GM18517 (cell line): ENCODE measurements at regions not wholly inside any gene's neighbourhood (a gene's known extent, or its start where the extent isn't known, plus 50 kb on each side); places are given as distances from the start of the nearest gene placed in this dataset.
"Not testable (repeated sequence)": the region's sequence is repeated elsewhere in the genome, so short reads cannot be mapped to it uniquely, and the experiment has no call there.

Source experiments
- ATAC-seq: cut with Tn5 transposase; IDR thresholded peaks from one replicate; pipeline ENCODE4 v1.9.1; 2021; ENCODE audit warnings: mild to moderate bottlenecking, moderate library complexity; ENCODE audit not compliant: unreplicated experiment

- ATAC-seq = no peak
These were observed 373.5 kb downstream of the HTR1B start for GRCh38 chr6:77089776-77090175.

DNA sequence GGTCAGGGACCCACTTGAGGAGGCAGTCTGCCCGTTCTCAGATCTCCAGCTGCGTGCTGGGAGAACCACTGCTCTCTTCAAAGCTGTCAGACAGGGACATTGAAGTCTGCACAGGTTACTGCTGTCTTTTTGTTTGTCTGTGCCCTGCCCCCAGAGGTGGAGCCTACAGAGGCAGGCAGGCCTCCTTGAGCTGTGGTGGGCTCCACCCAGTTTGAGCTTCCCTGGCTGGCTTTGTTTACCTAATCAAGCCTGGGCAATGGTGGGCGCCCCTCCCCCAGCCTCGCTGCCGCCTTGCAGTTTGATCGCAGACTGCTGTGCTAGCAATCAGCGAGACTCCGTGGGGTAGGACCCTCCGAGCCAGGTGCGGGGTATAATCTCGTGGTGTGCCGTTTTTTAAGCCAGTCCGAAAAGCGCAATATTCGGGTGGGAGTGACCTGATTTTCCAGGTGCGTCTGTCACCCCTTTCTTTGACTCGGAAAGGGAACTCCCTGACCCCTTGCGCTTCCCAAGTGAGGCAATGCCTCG lies 375.4 kb downstream of the HTR1B start:
- ATAC-seq = not testable (repeated sequence)

DNA sequence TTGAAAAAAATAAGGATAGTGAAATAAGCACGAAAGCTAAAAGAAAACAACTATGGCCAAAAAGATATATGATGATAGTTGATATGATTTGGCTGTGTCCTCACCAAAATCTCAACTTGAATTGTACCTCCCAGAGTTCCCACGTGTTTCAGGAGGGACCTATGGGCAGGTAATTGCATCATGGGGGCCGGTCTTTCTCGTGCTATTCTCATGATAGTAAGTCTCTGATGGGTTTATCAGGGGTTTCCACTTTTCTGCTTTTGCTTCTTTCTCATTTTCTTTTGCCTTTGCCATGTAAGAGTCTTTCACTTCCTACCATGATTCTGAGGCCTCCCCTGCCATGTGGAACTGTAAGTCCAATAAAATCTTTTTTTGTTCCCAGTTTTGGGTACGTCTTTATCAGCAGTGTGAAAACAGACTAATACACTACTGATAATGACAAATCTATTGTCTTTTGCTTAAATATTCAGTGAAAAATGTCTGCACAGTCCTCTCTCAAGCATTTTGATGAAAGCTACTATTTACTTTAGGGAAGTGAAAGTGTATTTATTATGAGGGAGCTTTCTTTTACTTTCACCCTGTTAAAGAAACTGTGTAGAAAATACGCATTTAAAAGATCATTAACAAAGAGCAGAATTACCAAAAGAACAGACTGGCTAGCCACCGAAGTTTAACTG lies 389.1 kb downstream of the HTR1B start:
- no peak for ATAC-seq

- ATAC-seq = no peak
These were observed 389.9 kb downstream of the HTR1B start for GRCh38 chr6:77073410-77073760.

- no peak for ATAC-seq
These were observed 390.4 kb downstream of the HTR1B start for GRCh38 chr6:77072694-77073409.

DNA sequence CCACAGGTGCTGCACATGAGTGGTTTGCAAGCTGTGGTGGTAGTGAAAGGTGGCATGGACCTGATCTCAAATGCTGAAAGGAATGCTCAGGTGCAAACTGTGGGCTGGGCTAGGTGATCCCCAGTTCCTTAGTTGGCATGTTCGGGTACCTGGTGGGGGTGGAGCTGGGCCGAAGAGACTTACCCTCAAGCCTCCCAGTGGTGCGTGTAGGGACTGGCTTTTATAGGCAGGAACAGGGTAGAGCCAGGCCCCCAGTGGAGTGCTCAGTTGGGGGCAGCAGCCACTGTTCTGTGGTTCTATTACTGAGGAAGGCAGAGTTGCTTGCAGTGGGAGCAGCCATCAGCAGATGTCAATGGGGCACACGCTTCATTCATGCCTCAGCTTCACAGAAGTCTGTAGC lies 399.8 kb downstream of the HTR1B start:
- no peak for ATAC-seq

GRCh38 chr6:77055711-77056110 lies 407.6 kb downstream of the HTR1B start:
- no peak for ATAC-seq

GRCh38 chr6:77040568-77041195 lies 422.6 kb downstream of the HTR1B start:
- ATAC-seq = no peak

DNA sequence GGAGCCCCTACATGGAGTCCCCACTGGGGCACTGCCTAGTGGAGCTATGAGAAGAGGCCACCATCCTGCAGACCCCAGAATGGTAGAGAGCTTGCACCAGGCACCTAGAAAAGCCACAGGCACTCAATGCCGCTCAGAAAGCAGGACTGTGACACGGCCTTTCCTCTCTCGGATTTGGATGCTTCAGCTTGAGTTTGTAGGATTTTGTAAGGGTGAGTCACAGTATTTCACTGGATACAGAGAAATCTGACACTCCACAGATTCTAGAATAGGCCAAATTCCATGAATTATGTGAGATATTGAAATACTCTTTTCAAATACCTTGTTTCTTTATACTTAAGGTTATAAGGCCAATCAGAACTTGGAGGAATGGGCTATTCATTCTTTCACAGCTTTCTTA lies 424.5 kb downstream of the HTR1B start:
- ATAC-seq = no peak

DNA sequence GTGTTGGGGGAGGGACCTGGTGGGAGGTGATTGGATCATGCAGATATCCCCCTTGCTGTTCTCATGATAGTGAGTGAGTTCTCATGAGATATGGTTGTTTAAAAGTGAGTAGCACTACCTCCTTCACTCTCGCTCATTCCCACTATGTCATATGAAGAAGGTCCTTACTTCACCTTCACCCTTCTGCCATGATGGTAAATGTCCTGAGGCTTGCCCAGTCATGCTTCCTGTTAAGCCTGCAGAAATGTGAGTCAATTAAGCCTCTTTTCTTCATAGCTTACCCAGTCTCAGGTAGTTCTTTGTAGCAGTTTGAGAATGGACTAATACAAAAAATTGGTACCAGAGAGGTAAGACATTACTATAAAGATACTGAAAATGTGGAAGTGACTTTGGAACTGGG lies 425.9 kb downstream of the HTR1B start:
- ATAC-seq = no peak

- no peak for ATAC-seq
These were observed 426.9 kb downstream of the HTR1B start for GRCh38 chr6:77036400-77036799.

- ATAC-seq = no peak
These were observed 429.1 kb downstream of the HTR1B start for GRCh38 chr6:77034161-77034560.

- no peak for ATAC-seq
These were observed 432.2 kb downstream of the HTR1B start for GRCh38 chr6:77030929-77031674.

DNA sequence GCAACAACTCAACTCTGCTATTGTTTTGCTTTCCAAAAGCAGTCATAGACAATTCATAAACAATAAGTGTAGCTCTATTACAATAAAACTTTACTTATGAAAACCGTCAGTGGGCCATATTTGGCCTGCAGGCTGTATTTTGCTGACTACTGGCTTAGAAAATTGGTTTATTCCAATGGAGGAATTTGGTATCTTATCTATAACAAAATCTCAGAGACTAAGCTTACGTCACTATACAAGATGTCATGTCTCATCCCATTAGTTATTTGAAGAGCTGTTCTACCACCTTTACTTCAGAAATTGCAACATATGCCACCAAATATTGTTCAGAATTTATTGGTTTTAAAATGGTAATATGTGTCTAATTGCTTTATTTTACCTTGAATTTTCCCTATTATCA lies 436.9 kb downstream of the HTR1B start:
- no peak for ATAC-seq

- no peak for ATAC-seq
These were observed 437.5 kb downstream of the HTR1B start for GRCh38 chr6:77025736-77026223.

- ATAC-seq = no peak
These were observed 441.5 kb downstream of the HTR1B start for GRCh38 chr6:77021778-77022177.

- ATAC-seq = no peak
These were observed 442.1 kb downstream of the HTR1B start for GRCh38 chr6:77021232-77021631.

GRCh38 chr6:77019081-77019480 lies 444.2 kb downstream of the HTR1B start:
- ATAC-seq = no peak

GRCh38 chr6:77017537-77017936 lies 445.8 kb downstream of the HTR1B start:
- no peak for ATAC-seq

- ATAC-seq = no peak
These were observed 447.9 kb downstream of the HTR1B start for GRCh38 chr6:77015350-77015749.

DNA sequence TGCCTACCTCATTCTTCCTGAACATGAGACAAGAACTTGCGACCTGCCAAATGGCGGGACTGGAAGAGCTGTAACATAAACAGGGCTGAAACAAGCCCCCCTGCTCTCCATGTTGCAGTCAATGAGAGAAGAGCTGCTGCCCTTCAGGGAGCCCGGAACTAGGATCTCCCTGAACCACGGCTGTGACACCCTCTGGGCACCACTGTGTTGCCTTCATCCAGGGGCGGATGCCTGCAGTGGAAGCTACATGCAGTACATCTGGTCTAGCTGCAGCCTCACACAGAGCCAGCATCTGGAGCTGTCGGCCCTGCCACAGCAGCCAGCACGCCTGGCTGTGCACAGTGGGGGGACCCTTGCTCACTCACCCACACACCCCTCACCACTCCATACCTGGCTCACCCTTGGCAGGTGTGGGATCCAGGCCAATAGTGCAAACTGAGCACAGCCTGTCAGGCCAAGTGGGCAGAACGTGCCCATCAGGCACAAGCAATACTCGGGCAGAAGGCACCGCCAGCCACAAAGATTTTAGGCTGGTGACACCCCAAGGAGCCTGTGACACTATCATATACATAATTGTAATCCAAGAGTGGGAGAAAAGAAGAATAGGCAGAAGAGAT lies 451.3 kb downstream of the HTR1B start:
- ATAC-seq = no peak
